ENCODE measurements at regions not wholly inside any gene's neighbourhood (a gene's known extent, or its start where the extent isn't known, plus 50 kb on each side); places are given as distances from the start of the nearest gene placed in this dataset.
A peak's percentile ranks its signal among the peaks of the same experiment; 100 is the strongest.

DNA sequence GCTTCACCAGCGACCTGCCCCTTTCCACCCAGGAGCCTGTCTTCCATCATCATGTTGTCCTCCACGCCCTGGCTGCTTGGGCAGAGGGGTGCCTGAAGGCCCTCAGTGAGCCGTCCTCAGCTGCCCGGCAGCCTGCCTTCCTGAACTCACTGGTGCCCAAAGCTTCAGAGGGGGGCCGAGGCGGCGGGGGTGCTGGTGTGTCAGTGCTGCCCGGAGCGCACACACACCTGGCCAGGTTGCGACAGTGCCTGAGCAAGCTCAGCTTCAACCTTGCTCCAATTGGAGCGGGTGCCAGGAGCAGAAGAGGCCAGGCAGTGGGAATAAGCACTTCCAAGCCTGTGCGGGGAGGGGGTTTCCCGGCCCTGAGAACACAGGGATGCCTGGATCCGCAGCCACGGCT lies 566.3 kb downstream of the INHBA start:
- no peak overlapping the region for H3K4me3 ChIP-seq
- DNase-seq, result no peak
- H3K27ac ChIP-seq, result no peak overlapping the region
- no peaks in the 10 kb centered on the region for H3K9me3 ChIP-seq
- H3K36me3 ChIP-seq, result no peaks in the 10 kb centered on the region
- H3K27me3 ChIP-seq, result no peaks in the 10 kb centered on the region
- no peaks in the 10 kb centered on the region for H3K4me1 ChIP-seq
- TF ChIP-seq, protein P1, sequence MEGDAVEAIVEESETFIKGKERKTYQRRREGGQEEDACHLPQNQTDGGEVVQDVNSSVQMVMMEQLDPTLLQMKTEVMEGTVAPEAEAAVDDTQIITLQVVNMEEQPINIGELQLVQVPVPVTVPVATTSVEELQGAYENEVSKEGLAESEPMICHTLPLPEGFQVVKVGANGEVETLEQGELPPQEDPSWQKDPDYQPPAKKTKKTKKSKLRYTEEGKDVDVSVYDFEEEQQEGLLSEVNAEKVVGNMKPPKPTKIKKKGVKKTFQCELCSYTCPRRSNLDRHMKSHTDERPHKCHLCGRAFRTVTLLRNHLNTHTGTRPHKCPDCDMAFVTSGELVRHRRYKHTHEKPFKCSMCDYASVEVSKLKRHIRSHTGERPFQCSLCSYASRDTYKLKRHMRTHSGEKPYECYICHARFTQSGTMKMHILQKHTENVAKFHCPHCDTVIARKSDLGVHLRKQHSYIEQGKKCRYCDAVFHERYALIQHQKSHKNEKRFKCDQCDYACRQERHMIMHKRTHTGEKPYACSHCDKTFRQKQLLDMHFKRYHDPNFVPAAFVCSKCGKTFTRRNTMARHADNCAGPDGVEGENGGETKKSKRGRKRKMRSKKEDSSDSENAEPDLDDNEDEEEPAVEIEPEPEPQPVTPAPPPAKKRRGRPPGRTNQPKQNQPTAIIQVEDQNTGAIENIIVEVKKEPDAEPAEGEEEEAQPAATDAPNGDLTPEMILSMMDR (IDR thresholded peaks at IDR 0.05), result no peak
- no peak for TF ChIP-seq POLR2A (IDR thresholded peaks at IDR 0.05)
- intact Hi-C loops (cut with DNase I; ENCODE audit: low total_unique reads), result no loop called here

DNA sequence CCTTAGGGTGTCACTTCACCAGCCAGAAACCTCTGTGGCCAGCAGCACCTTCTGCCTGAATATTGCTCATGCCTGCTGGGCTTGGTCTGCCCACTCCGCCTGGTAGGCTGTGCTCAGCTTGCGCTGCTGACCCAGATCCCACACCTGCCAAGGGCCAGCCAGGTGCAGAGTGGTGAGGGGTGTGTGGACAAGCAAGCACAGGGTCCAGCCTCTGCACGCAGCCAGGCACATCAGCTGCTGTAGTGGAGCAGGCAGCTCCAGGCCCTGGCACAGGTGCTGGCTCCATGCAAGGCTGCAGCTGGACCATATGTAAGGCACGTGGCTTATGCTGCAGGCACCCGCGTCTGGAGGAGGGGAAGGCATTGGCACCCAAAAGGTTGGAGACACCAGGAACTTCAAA lies 567.4 kb downstream of the INHBA start:
- intact Hi-C loops (cut with DNase I; ENCODE audit: low total_unique reads), result no loop called here
- no peaks in the 10 kb centered on the region for H3K4me1 ChIP-seq
- H3K4me3 ChIP-seq, result no peak overlapping the region
- H3K36me3 ChIP-seq, result no peaks in the 10 kb centered on the region
- DNase-seq, result no peak
- no peaks in the 10 kb centered on the region for H3K27me3 ChIP-seq
- H3K9me3 ChIP-seq, result no peaks in the 10 kb centered on the region
- H3K27ac ChIP-seq, result no peak overlapping the region
- TF ChIP-seq, protein P1 (IDR thresholded peaks at IDR 0.05), result no peak
- TF ChIP-seq POLR2A (IDR thresholded peaks at IDR 0.05), result no peak

DNA sequence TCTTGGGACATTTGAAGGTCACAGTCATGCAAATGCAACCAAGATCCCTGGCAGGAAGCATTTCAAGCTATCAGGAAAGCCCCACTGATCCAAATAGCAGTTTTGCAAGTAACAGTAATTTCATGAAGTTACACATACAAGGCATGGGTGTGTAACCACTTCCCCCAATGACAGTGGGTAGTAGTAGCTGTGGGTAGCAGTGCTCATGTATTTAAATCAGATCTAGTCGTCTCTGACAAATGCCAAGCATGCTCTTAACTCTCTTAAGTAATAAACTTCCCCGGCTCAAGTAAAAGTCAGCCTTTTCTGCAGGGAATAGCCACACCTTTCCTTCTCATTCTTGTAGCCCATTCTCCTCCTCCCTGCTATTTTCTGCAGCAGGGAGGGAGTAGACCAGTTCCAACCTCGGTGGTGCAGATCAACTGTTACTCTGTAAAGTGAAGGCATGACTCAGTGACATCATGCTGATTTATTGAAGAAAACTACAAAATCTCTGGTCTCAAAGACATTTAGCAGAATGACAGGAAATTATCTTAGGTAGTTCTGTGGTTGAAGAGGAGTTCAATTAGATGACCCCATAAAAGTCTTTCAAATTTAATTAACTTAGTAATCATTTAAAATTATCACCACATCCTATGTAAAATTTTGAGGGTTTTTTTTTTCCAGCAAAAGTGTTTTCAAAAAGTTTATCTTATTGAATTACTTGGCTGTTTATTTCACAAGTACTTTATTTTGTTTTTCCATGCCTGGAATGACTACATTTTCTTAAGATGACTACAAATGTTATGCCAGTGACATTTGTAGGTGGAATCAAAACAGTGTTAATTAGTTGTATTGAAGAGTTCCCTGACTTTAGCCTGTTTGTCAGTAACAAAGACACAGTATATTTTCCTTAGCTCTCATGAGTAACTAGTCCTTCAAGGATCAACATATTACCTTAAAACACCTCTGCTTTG lies 568.3 kb downstream of the INHBA start:
- no peak for TF ChIP-seq POLR2A (IDR thresholded peaks at IDR 0.05)
- TF ChIP-seq, protein P1 (IDR thresholded peaks at IDR 0.05), result no peak
- Histone ChIP-seq H3K36me3 (no peaks in the 10 kb centered on the region), H3K27me3 (no peaks in the 10 kb centered on the region), H3K4me3 (no peak overlapping the region), H3K9me3 (no peaks in the 10 kb centered on the region), H3K27ac (peak overlapping the region in 1 of 2 donors; percentile 24), H3K4me1 (no peaks in the 10 kb centered on the region)
- no peak for DNase-seq
- intact Hi-C loops (cut with DNase I; ENCODE audit: low total_unique reads), result no loop called here

DNA sequence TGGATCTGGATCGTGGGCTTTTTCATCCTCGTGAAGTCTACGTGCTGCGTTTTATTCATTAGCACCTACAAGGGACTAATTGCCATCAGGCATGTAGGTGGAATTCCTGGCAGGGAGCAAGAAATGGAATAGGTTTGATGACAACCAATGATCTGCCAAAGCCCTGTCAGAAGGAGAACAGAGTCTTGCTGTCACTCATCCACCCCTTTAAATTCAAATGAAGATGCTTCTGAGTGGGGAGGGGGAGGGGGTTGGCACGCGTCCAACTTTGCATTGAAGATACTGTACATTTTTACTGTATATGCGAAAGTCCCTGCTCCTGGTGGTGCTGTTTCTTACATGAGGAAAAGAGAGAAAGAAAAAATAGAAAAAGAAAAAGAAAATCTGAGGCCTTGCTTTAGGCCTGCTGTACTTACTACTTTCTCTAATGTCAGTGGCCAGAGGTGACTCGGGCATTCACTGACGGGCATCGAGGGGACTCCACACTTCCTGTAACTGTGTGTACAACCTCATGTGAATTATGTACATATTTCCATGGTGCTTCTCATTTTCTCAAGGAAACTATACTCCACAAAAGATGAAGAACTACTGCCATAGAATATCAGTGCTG lies 569.1 kb downstream of the INHBA start:
- no peak for TF ChIP-seq POLR2A (IDR thresholded peaks at IDR 0.05)
- TF ChIP-seq, protein P1 (IDR thresholded peaks at IDR 0.05), result no peak

DNA sequence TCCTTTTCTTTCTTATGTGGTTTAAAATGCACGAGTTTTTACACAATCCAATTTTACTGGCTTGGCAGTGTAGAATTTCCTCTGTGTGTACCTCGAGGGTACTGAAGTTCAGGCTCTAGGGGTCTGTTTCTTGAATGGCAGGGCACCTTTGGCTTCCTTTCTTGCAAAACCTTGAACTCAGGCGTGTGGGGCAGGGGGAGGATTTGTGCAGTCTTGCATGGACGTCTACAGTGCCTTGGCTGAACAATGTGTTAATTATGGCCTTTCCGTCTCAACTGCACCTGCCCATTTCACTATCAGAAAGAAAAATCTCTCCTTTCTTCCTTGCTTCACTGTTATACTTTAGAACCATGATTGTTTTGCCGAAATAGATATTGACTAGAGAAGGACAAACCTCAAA lies 570.9 kb downstream of the INHBA start:
- TF ChIP-seq, protein P1 (IDR thresholded peaks at IDR 0.05), result no peak
- no peak for TF ChIP-seq POLR2A (IDR thresholded peaks at IDR 0.05)
- Histone ChIP-seq H3K4me3 (no peak overlapping the region), H3K27me3 (no peaks in the 10 kb centered on the region), H3K4me1 (no peaks in the 10 kb centered on the region), H3K9me3 (no peaks in the 10 kb centered on the region), H3K27ac (no peak overlapping the region), H3K36me3 (no peaks in the 10 kb centered on the region)
- DNase-seq, result no peak
- intact Hi-C loops (cut with DNase I; ENCODE audit: low total_unique reads), result no loop called here

More for the DNA sequence above, 569.1 kb downstream of the INHBA start:
- H3K4me3 ChIP-seq, result no peak overlapping the region
- no peaks in the 10 kb centered on the region for H3K9me3 ChIP-seq
- intact Hi-C loops (cut with DNase I; ENCODE audit: low total_unique reads), result no loop called here
- no peak for DNase-seq
- no peak overlapping the region for H3K27ac ChIP-seq
- H3K4me1 ChIP-seq, result no peaks in the 10 kb centered on the region
- no peaks in the 10 kb centered on the region for H3K36me3 ChIP-seq
- no peaks in the 10 kb centered on the region for H3K27me3 ChIP-seq
